CD14-positive monocyte (primary cell): ENCODE measurements at regions not wholly inside any gene's neighbourhood (a gene's known extent, or its start where the extent isn't known, plus 50 kb on each side); places are given as distances from the start of the nearest gene placed in this dataset.

Experiments
- DNase-seq, 3 donors: peaks; one replicate each; pipeline ENCODE4 v3.0.0-alpha.2; 2011 to 2022
- H2AFZ ChIP-seq: 2 replicates; pipeline ENCODE4 v1.6.0; 2012; ENCODE audit warnings: mild to moderate bottlenecking, low read depth, low read length, inconsistent platforms; ENCODE audit not compliant: insufficient read depth, poor library complexity, severe bottlenecking
- H3K27ac ChIP-seq, 2 donors: 1 replicate in 1 of 2; 2 replicates in 1 of 2; pipeline ENCODE4 v1.5.1; 2012 to 2013; ENCODE audit warnings: low read length in 2 of 2, control low read depth in 1 of 2, inconsistent platforms in 1 of 2, low read depth in 1 of 2, mild to moderate bottlenecking in 1 of 2
- H3K27me3 ChIP-seq, 2 donors: one replicate each; pipeline versions ENCODE4 v1.6.0 to v1.6.1; 2011 to 2013; ENCODE audit warnings: low read length in 2 of 2; ENCODE audit not compliant: control insufficient read depth in 2 of 2, insufficient read depth in 2 of 2
- H3K36me3 ChIP-seq, 2 donors: replicated peaks in 1 of 2; 1 replicate in 1 of 2; 2 replicates in 1 of 2; pipeline versions ENCODE4 v1.5.1 to v1.6.1; 2012 to 2013; ENCODE audit warnings: low read length in 2 of 2, control low read depth in 1 of 2, inconsistent platforms in 1 of 2, mild to moderate bottlenecking in 1 of 2; ENCODE audit not compliant: insufficient read depth in 2 of 2, control insufficient read depth in 1 of 2
- H3K4me1 ChIP-seq, 2 donors: 1 replicate in 1 of 2; 2 replicates in 1 of 2; pipeline versions ENCODE4 v1.5.1 to v1.6.1; 2012 to 2013; ENCODE audit warnings: low read length in 2 of 2, control low read depth in 1 of 2, inconsistent platforms in 1 of 2, mild to moderate bottlenecking in 1 of 2, moderate library complexity in 1 of 2; ENCODE audit not compliant: insufficient read depth in 2 of 2, control insufficient read depth in 1 of 2
- H3K4me2 ChIP-seq: replicated peaks from 2 replicates; pipeline ENCODE3; 2012; ENCODE audit warnings: low read length, moderate library complexity, mild to moderate bottlenecking; ENCODE audit not compliant: poor library complexity, severe bottlenecking; ENCODE audit errors: extremely low read depth
- H3K4me3 ChIP-seq, 3 experiments: fragments of 200-600 bp in 1 of 3; sonication (generic) in 1 of 3; replicated peaks in 1 of 3; 1 replicate in 2 of 3; 2 replicates in 1 of 3; pipeline ENCODE4 v1.5.1; 2011 to 2013; ENCODE audit warnings: low read length in 3 of 3, mild to moderate bottlenecking in 3 of 3, control low read depth in 2 of 3, low read depth in 2 of 3, inconsistent platforms in 1 of 3, moderate library complexity in 1 of 3
- H3K79me2 ChIP-seq: 2 replicates; pipeline ENCODE4 v1.6.0; 2012; ENCODE audit warnings: mild to moderate bottlenecking, control low read depth, inconsistent platforms, low read length, moderate library complexity; ENCODE audit not compliant: insufficient read depth
- H3K9ac ChIP-seq: 2 replicates; pipeline ENCODE4 v1.6.0; 2017; ENCODE audit warnings: low read length, mild to moderate bottlenecking; ENCODE audit not compliant: insufficient read depth, poor library complexity, severe bottlenecking
- H3K9me3 ChIP-seq, 2 donors: replicated peaks in 1 of 2; 1 replicate in 1 of 2; 2 replicates in 1 of 2; pipeline versions ENCODE4 v1.5.1 to v1.6.1; 2012 to 2013; ENCODE audit warnings: low read length in 2 of 2, control low read depth in 1 of 2; ENCODE audit not compliant: control insufficient read depth in 1 of 2, insufficient read depth in 1 of 2
- H4K20me1 ChIP-seq: 2 replicates; pipeline ENCODE4 v1.6.0; 2012; ENCODE audit warnings: mild to moderate bottlenecking, low read length, control low read depth, moderate library complexity; ENCODE audit not compliant: insufficient read depth
- H3K27ac Mint-ChIP-seq, 7 donors: one replicate each; pipeline ENCODE4 v1.8.0; 2020; ENCODE audit warnings: mild to moderate bottlenecking in 7 of 7, mixed read lengths in 7 of 7, moderate library complexity in 6 of 7, inconsistent platforms in 2 of 7
- H3K27me3 Mint-ChIP-seq, 3 donors: one replicate each; pipeline ENCODE4 v1.8.0; 2021 to 2022; ENCODE audit warnings: low read depth in 3 of 3, mild to moderate bottlenecking in 3 of 3, mixed read lengths in 3 of 3, moderate library complexity in 3 of 3, inconsistent platforms in 1 of 3
- H3K36me3 Mint-ChIP-seq, 2 donors: one replicate each; pipeline ENCODE4 v1.8.0; 2020; ENCODE audit warnings: mixed read lengths in 2 of 2, inconsistent platforms in 1 of 2, mild to moderate bottlenecking in 1 of 2
- H3K4me1 Mint-ChIP-seq: one replicate; pipeline ENCODE4 v1.8.0; 2020; ENCODE audit warnings: mild to moderate bottlenecking, mixed read lengths
- H3K4me3 Mint-ChIP-seq, 2 donors: one replicate each; pipeline ENCODE4 v1.8.0; 2020; ENCODE audit warnings: mild to moderate bottlenecking in 2 of 2, mixed read lengths in 2 of 2, moderate library complexity in 1 of 2
- H3K9me3 Mint-ChIP-seq, 7 donors: one replicate each; pipeline ENCODE4 v1.8.0; 2020 to 2022; ENCODE audit warnings: mixed read lengths in 7 of 7, mild to moderate bottlenecking in 6 of 7, moderate library complexity in 6 of 7, inconsistent platforms in 2 of 7
- WGBS: methylation state at CpG from one replicate; pipeline ENCODE4 v1.1.5; 2013; ENCODE audit warnings: missing lambda C conversion rate; ENCODE audit not compliant: insufficient coverage; 5-methylcytosine and 5-hydroxymethylcytosine counted together
- intact Hi-C, 2 donors: fragments of 100-400 bp; cut with micrococcal nuclease; formaldehyde crosslinking; loops; one replicate each; pipeline versions ENCODE4 v1.15.0 to v1.15.1; 2023
- TF ChIP-seq, protein P1 (sequence below): fragments of 200-600 bp; IDR thresholded peaks from one replicate; pipeline ENCODE4 v1.8.0; 2022; ENCODE audit warnings: antibody characterized with exemption, mild to moderate bottlenecking

GRCh38 chr15:35142578-35142977 lies 57.5 kb upstream of the NANOGP8 start:
- peaks cover 10% of the 10 kb centered on the region for H3K4me1 Mint-ChIP-seq
- intact Hi-C loops = no loop called here
- Histone ChIP-seq H3K4me3 (no peak overlapping the region), H3K27me3 (no peaks in the 10 kb centered on the region), H3K36me3 (no peaks in the 10 kb centered on the region), H3K4me1 (no peaks in the 10 kb centered on the region), H3K27ac (no peak overlapping the region), H4K20me1 (no peaks in the 10 kb centered on the region), H2AFZ (no peak overlapping the region), H3K9me3 (no peaks in the 10 kb centered on the region), H3K9ac (no peak overlapping the region), H3K79me2 (no peaks in the 10 kb centered on the region), H3K4me2 (no peak overlapping the region)
- no peak for DNase-seq
- H3K27ac Mint-ChIP-seq = no peak overlapping the region
- 100% methylated on average over 2 of the region's 3 CpGs for WGBS
- peaks cover 0 to 3% (median 2%) of the 10 kb centered on the region in 7 donors for H3K9me3 Mint-ChIP-seq
- TF ChIP-seq, protein P1, sequence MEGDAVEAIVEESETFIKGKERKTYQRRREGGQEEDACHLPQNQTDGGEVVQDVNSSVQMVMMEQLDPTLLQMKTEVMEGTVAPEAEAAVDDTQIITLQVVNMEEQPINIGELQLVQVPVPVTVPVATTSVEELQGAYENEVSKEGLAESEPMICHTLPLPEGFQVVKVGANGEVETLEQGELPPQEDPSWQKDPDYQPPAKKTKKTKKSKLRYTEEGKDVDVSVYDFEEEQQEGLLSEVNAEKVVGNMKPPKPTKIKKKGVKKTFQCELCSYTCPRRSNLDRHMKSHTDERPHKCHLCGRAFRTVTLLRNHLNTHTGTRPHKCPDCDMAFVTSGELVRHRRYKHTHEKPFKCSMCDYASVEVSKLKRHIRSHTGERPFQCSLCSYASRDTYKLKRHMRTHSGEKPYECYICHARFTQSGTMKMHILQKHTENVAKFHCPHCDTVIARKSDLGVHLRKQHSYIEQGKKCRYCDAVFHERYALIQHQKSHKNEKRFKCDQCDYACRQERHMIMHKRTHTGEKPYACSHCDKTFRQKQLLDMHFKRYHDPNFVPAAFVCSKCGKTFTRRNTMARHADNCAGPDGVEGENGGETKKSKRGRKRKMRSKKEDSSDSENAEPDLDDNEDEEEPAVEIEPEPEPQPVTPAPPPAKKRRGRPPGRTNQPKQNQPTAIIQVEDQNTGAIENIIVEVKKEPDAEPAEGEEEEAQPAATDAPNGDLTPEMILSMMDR = no peak
- H3K4me3 Mint-ChIP-seq = no peak overlapping the region
- H3K27me3 Mint-ChIP-seq = peaks cover 0 to 2% (median 2%) of the 10 kb centered on the region in 3 donors
- no peaks in the 10 kb centered on the region for H3K36me3 Mint-ChIP-seq

DNA sequence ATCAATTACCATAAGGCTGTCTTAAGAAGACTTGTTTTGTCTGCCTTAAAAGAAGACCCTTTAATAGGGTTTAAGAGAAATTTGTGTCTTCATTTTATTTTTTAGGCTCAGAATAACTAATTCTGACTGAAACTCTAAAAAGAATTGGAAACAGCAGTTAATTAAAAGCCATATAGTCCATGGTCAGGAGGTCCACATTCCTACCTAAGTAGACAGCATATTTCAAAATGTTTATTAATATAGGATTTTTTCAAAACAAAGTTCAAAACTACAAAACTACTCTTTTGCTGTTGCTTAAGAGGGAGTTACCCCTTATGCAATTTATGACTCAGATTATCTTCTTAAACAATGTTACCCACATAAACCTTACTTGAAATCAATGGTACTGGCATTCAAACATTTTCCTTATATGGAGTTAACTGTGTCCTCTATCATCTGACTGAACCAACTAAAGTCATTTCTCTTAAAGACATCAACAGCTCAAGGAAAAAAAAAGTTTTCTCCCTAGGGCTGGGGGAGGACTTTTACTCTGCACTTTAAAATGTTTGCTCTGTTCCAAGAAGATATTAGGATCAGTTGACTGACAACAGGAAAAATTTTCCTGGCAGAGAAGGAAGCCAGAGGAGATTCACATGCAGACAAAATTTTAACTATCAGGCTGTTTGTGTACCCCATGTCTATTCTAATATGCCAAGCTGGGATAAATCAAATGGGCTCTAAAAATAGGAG lies 56.8 kb upstream of the NANOGP8 start:
- no peak overlapping the region for H3K27ac ChIP-seq
- Mint-ChIP-seq H3K36me3 (no peaks in the 10 kb centered on the region), H3K9me3 (peaks cover 0 to 3% (median 2%) of the 10 kb centered on the region in 7 donors), H3K27me3 (peaks cover 0 to 2% (median 2%) of the 10 kb centered on the region in 3 donors), H3K4me3 (no peak overlapping the region), H3K4me1 (peaks cover 10% of the 10 kb centered on the region), H3K27ac (no peak overlapping the region)
- no peaks in the 10 kb centered on the region for H4K20me1 ChIP-seq
- H3K9me3 ChIP-seq = no peaks in the 10 kb centered on the region
- intact Hi-C loops = no loop called here
- H3K36me3 ChIP-seq = no peaks in the 10 kb centered on the region
- no peaks in the 10 kb centered on the region for H3K4me1 ChIP-seq
- TF ChIP-seq, protein P1 = no peak
- H3K4me2 ChIP-seq = no peak overlapping the region
- no peaks in the 10 kb centered on the region for H3K79me2 ChIP-seq
- peak in 2 of 3 donors; percentile 2 to 27 for DNase-seq
- H3K9ac ChIP-seq = no peak overlapping the region
- H2AFZ ChIP-seq = no peak overlapping the region
- no peak overlapping the region for H3K4me3 ChIP-seq
- no peaks in the 10 kb centered on the region for H3K27me3 ChIP-seq
